GM12878 (cell line): ENCODE measurements at regions not wholly inside any gene's neighbourhood (a gene's known extent, or its start where the extent isn't known, plus 50 kb on each side); places are given as distances from the start of the nearest gene placed in this dataset.

ENCODE experiments used
- ATAC-seq: fragments of 200-7000 bp; cut with Tn5 transposase; 3 replicates; pipeline ENCODE4 v1.9.1; 2020; ENCODE audit warnings: mild to moderate bottlenecking, moderate library complexity
- BruUV-seq: library from RNA; stranded (reverse); fragments of 400-500 nt; replicated peaks from 2 replicates; lab custom pipeline; 2021; lab: Mats Ljungman, UMichigan
- CTCF ChIA-PET: fragments of 300-600 bp; sonication (Branson Sonifier 250); formaldehyde crosslinking; extraction: SDS; loops from one replicate; lab custom pipeline; 2021; ENCODE audit warnings: inconsistent platforms; lab: Yijun Ruan, JAX
- POLR2A ChIA-PET: fragments of 350-600 bp; formaldehyde crosslinking; extraction: SDS; loops from one replicate; lab custom pipeline; 2021; ENCODE audit warnings: inconsistent platforms; lab: Charles Lee
- RAD21 ChIA-PET: fragments of 300-600 bp; sonication (Branson Sonifier 250); formaldehyde crosslinking; loops from one replicate; lab custom pipeline; 2023; ENCODE audit warnings: antibody characterized with exemption; ENCODE audit not compliant: unreplicated experiment; lab: Charles Lee
- SMC1A ChIA-PET: fragments of 300-600 bp; sonication (Branson Sonifier 250); formaldehyde crosslinking; loops from one replicate; lab custom pipeline; 2023; ENCODE audit not compliant: unreplicated experiment, uncharacterized antibody; lab: Charles Lee
- DNase-seq: peaks from one replicate; pipeline ENCODE4 v3.0.0-alpha.2; 2011; ENCODE audit warnings: low read depth, low spot score
- FAIRE-seq: peaks from 3 replicates; lab custom pipeline; 2011; peaks lifted over from hg19 to GRCh38; lab: Jason Lieb, UNC
- H2AFZ ChIP-seq: 2 replicates; pipeline ENCODE4 v1.6.0; 2011; ENCODE audit warnings: low read depth, low read length, control low read depth; ENCODE audit not compliant: control insufficient read depth
- H3K27ac ChIP-seq: 2 replicates; pipeline ENCODE4 v1.5.1; 2011; ENCODE audit warnings: control low read depth; ENCODE audit not compliant: control insufficient read depth, insufficient read depth
- H3K27me3 ChIP-seq, 2 experiments: replicated peaks in 1 of 2; 2 replicates each; pipeline versions ENCODE4 v1.6.0 to v1.6.1; 2011; ENCODE audit warnings: low read length in 1 of 2; ENCODE audit not compliant: control insufficient read depth in 2 of 2, insufficient read depth in 2 of 2
- H3K36me3 ChIP-seq, 2 experiments: 2 replicates each; pipeline ENCODE4 v1.5.1; 2011; ENCODE audit warnings: low read length in 1 of 2; ENCODE audit not compliant: control insufficient read depth in 2 of 2, insufficient read depth in 2 of 2
- H3K4me1 ChIP-seq: 2 replicates; pipeline ENCODE4 v1.6.1; 2011; ENCODE audit warnings: mild to moderate bottlenecking, low read length, moderate library complexity, mixed read lengths; ENCODE audit not compliant: control insufficient read depth, insufficient read depth
- H3K4me2 ChIP-seq: 2 replicates; pipeline ENCODE4 v1.6.0; 2011; ENCODE audit warnings: control low read depth; ENCODE audit not compliant: control insufficient read depth, insufficient read depth
- H3K4me3 ChIP-seq: fragments of 200-600 bp; sonication (generic); 2 replicates; pipeline ENCODE4 v1.5.1; 2016
- H3K79me2 ChIP-seq: 2 replicates; pipeline ENCODE4 v1.6.0; 2011; ENCODE audit warnings: low read length; ENCODE audit not compliant: control insufficient read depth, insufficient read depth
- H3K9ac ChIP-seq: 2 replicates; pipeline ENCODE4 v1.8.0; 2011; ENCODE audit warnings: low read length, control low read depth, mixed read lengths; ENCODE audit not compliant: control insufficient read depth, insufficient read depth
- H3K9me3 ChIP-seq: replicated peaks from 3 replicates; pipeline ENCODE4 v1.5.1; 2011; ENCODE audit warnings: mild to moderate bottlenecking, low read length; ENCODE audit not compliant: control insufficient read depth, insufficient read depth
- H4K20me1 ChIP-seq: 2 replicates; pipeline ENCODE4 v1.6.0; 2011; ENCODE audit not compliant: control insufficient read depth, insufficient read depth
- EGR1 ChIP-seq, 2 experiments: IDR thresholded peaks; 1 replicate in 1 of 2; 2 replicates in 1 of 2; pipeline ENCODE4 v1.6.1; 2011 to 2012; ENCODE audit warnings: low read depth in 2 of 2, low read length in 2 of 2, borderline replicate concordance in 1 of 2, mild to moderate bottlenecking in 1 of 2, moderate library complexity in 1 of 2
- NR2C1 ChIP-seq: fragments of 450-650 bp; IDR thresholded peaks from 2 replicates; pipeline ENCODE4 v1.6.1; 2017; ENCODE audit warnings: antibody characterized with exemption, mild to moderate bottlenecking, moderate library complexity
- PML ChIP-seq: IDR thresholded peaks from 2 replicates; pipeline ENCODE4 v1.6.1; 2012; ENCODE audit warnings: low read length, inconsistent platforms
- RELA ChIP-seq: fragments of 450-650 bp; IDR thresholded peaks from 2 replicates; pipeline ENCODE4 v1.8.0; 2014; ENCODE audit warnings: borderline replicate concordance; ENCODE audit not compliant: partially characterized antibody
- SPI1 ChIP-seq: IDR thresholded peaks from 2 replicates; pipeline ENCODE4 v1.6.1; 2011; ENCODE audit warnings: low read depth, mild to moderate bottlenecking, low read length, moderate library complexity, borderline replicate concordance; ENCODE audit not compliant: insufficient read depth
- TBL1XR1 ChIP-seq: IDR thresholded peaks from 2 replicates; pipeline ENCODE4 v1.6.1; 2012; ENCODE audit warnings: low read depth, low read length, improper control_type of control experiment
- WGBS: methylation state at CpG from one replicate; pipeline ENCODE4 v1.1.6; 2016; ENCODE audit warnings: low lambda C conversion rate; ENCODE audit not compliant: insufficient replicate concordance, insufficient coverage; ENCODE audit errors: missing lambda C conversion rate; 5-methylcytosine and 5-hydroxymethylcytosine counted together
- in situ Hi-C: fragments of 300-500 bp; cut with MboI; formaldehyde crosslinking; loops from 9 replicates; pipeline ENCODE4 v1.14.3; 2018; ENCODE audit warnings: mixed read lengths
- intact Hi-C: fragments of 100-400 bp; cut with micrococcal nuclease; formaldehyde crosslinking; loops from one replicate; pipeline ENCODE4 v1.14.2; 2022; ENCODE audit not compliant: unreplicated experiment
- TF ChIP-seq, protein P1 (sequence below): fragments of 450-650 bp; IDR thresholded peaks from 2 replicates; pipeline ENCODE4 v1.6.1; 2017; ENCODE audit warnings: mild to moderate bottlenecking, moderate library complexity

DNA sequence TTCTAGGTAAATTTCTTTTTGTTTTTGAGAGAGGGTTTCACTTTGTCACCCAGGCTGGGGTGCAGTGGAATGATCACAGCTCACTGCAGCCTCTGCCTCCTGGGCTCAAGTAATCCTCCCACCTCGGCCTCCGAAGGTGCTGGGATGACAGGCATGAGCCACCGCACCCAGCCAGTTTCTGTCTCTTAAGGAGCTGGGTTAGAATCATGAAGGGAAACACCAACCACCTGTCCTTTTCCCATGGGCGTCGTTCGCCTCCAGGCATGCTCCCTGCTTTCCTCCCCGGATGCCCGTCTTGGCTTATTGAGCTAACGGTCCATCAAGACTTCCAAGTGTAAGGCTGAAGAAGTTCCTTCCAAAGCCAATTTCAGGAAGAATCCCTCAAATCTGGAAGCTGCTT is 85.9 kb downstream of the SOX1 start (continued):
- no peak for TF ChIP-seq PML

DNA sequence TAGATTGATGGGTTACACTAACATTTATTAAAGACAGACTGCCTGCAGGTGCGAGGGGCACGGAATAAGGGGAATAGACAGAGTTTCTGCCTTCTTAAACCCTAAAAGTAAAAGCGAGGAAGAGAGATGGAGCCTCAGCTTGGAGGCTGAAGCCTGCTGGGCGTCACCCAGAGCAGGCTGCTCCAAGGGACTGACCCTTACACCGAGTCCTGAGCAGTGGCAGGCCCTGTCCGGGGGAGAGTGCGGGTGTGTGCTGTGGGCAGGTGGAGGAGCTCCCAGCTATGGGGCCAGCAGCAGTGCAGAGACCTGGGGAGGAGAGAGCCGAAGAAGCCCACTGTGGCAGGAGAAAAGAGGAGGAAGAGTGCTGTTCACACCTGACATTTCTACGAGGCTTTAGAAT is 86.4 kb downstream of the SOX1 start:
- in situ Hi-C loops = no loop called here
- H3K27ac ChIP-seq = no peak overlapping the region
- H4K20me1 ChIP-seq = no peaks in the 10 kb centered on the region
- ChIA-PET RAD21 (no interaction called here), POLR2A (no interaction called here), CTCF (no interaction called here), SMC1A (no interaction called here)
- 26% methylated on average over 9 of the region's 9 CpGs for WGBS
- H3K36me3 ChIP-seq = no peaks in the 10 kb centered on the region
- no peak for ATAC-seq
- H2AFZ ChIP-seq = no peak overlapping the region
- FAIRE-seq = no peak
- intact Hi-C loops = no loop called here
- TF ChIP-seq TBL1XR1 (no peak), RELA (no peak), SPI1 (no peak), EGR1 (IDR thresholded peaks at IDR 0.05; ENCODE audit: borderline replicate concordance in 1 of 2, low read depth in 2 of 2, low read length in 2 of 2) (no peak), NR2C1 (no peak)
- TF ChIP-seq, protein P1, sequence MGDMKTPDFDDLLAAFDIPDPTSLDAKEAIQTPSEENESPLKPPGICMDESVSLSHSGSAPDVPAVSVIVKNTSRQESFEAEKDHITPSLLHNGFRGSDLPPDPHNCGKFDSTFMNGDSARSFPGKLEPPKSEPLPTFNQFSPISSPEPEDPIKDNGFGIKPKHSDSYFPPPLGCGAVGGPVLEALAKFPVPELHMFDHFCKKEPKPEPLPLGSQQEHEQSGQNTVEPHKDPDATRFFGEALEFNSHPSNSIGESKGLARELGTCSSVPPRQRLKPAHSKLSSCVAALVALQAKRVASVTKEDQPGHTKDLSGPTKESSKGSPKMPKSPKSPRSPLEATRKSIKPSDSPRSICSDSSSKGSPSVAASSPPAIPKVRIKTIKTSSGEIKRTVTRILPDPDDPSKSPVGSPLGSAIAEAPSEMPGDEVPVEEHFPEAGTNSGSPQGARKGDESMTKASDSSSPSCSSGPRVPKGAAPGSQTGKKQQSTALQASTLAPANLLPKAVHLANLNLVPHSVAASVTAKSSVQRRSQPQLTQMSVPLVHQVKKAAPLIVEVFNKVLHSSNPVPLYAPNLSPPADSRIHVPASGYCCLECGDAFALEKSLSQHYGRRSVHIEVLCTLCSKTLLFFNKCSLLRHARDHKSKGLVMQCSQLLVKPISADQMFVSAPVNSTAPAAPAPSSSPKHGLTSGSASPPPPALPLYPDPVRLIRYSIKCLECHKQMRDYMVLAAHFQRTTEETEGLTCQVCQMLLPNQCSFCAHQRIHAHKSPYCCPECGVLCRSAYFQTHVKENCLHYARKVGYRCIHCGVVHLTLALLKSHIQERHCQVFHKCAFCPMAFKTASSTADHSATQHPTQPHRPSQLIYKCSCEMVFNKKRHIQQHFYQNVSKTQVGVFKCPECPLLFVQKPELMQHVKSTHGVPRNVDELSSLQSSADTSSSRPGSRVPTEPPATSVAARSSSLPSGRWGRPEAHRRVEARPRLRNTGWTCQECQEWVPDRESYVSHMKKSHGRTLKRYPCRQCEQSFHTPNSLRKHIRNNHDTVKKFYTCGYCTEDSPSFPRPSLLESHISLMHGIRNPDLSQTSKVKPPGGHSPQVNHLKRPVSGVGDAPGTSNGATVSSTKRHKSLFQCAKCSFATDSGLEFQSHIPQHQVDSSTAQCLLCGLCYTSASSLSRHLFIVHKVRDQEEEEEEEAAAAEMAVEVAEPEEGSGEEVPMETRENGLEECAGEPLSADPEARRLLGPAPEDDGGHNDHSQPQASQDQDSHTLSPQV = no peak
- H3K9me3 ChIP-seq = no peaks in the 10 kb centered on the region
- no peak for DNase-seq
- H3K79me2 ChIP-seq = no peaks in the 10 kb centered on the region
- H3K4me3 ChIP-seq = no peak overlapping the region
- no TSS peak for BruUV-seq
- H3K4me1 ChIP-seq = no peaks in the 10 kb centered on the region
- H3K27me3 ChIP-seq = no peaks in the 10 kb centered on the region
- no peak overlapping the region for H3K9ac ChIP-seq
- no peak overlapping the region for H3K4me2 ChIP-seq
